ENCODE measurements at regions not wholly inside any gene's neighbourhood (a gene's known extent, or its start where the extent isn't known, plus 50 kb on each side); places are given as distances from the start of the nearest gene placed in this dataset.

GRCh38 chr12:71335963-71336257 lies 103.7 kb upstream of the LGR5 start (continued):
- TF ChIP-seq LRRFIP1 (CRISPR knock-in tag; conservative IDR thresholded peaks at IDR 0.05) (no peak), PHF20 (CRISPR knock-in tag; IDR thresholded peaks at IDR 0.05) (no peak), ARNT2 (CRISPR knock-in tag; IDR thresholded peaks at IDR 0.05; ENCODE audit: low read depth) (no peak), TAF1 (CRISPR knock-in tag; IDR thresholded peaks at IDR 0.05) (no peak), ZBTB43 (CRISPR knock-in tag; conservative IDR thresholded peaks at IDR 0.05) (no peak), CEBPZ (IDR thresholded peaks at IDR 0.05; ENCODE audit: low read length) (no peak), SOX6 (IDR thresholded peaks at IDR 0.05) (no peak), SOX6 (CRISPR knock-in tag; IDR thresholded peaks at IDR 0.05) (no peak)
